Panc1 (cell line): ENCODE measurements at regions not wholly inside any gene's neighbourhood (a gene's known extent, or its start where the extent isn't known, plus 50 kb on each side); places are given as distances from the start of the nearest gene placed in this dataset.

Experiments
- ATAC-seq: fragments of 200-7000 bp; cut with Tn5 transposase; 2 replicates; pipeline ENCODE4 v1.9.1; 2020; ENCODE audit warnings: mild to moderate bottlenecking, moderate library complexity
- BruUV-seq: library from RNA; stranded (reverse); fragments of 400-500 nt; replicated peaks from 2 replicates; lab custom pipeline; 2021; lab: Mats Ljungman, UMichigan
- CTCF ChIA-PET: fragments of 300-600 bp; sonication (Branson Sonifier 250); formaldehyde crosslinking; loops from one replicate; lab custom pipeline; 2022; ENCODE audit warnings: antibody characterized with exemption; lab: Charles Lee
- POLR2A ChIA-PET: fragments of 300-600 bp; sonication (Branson Sonifier 250); formaldehyde crosslinking; loops from one replicate; lab custom pipeline; 2022; ENCODE audit warnings: antibody characterized with exemption; lab: Charles Lee
- DNase-seq: peaks from one replicate; pipeline ENCODE4 v3.0.0-alpha.2; 2010; ENCODE audit warnings: low read depth, low spot score
- H3K27ac ChIP-seq: 2 replicates; pipeline ENCODE4 v1.5.1; 2011; ENCODE audit warnings: mild to moderate bottlenecking, low read length, inconsistent platforms
- H3K27me3 ChIP-seq: fragments of 200-500 bp; sonication (Bioruptor generic); 2 replicates; pipeline ENCODE4 v1.6.0; 2014; ENCODE audit warnings: low read length, inconsistent platforms; ENCODE audit not compliant: control insufficient read depth, insufficient read depth
- H3K36me3 ChIP-seq: fragments of 200-500 bp; sonication (Bioruptor generic); 2 replicates; pipeline ENCODE4 v1.5.1; 2014; ENCODE audit warnings: inconsistent platforms, mild to moderate bottlenecking, low read length, moderate library complexity; ENCODE audit not compliant: control insufficient read depth, insufficient read depth
- H3K4me1 ChIP-seq: 2 replicates; pipeline ENCODE4 v1.5.1; 2011; ENCODE audit warnings: inconsistent platforms, mild to moderate bottlenecking, low read length, moderate library complexity; ENCODE audit not compliant: control insufficient read depth, insufficient read depth
- H3K4me3 ChIP-seq, 2 experiments: 2 replicates each; pipeline ENCODE4 v1.5.1; 2011 to 2012; ENCODE audit warnings: low read depth in 2 of 2, low read length in 2 of 2, mild to moderate bottlenecking in 2 of 2, inconsistent platforms in 1 of 2, moderate library complexity in 1 of 2
- H3K9me3 ChIP-seq: fragments of 200-500 bp; sonication (Bioruptor generic); 2 replicates; pipeline ENCODE4 v1.5.1; 2014; ENCODE audit warnings: low read depth, mild to moderate bottlenecking, inconsistent platforms, low read length, moderate library complexity; ENCODE audit not compliant: control insufficient read depth, insufficient read depth
- POLR2AphosphoS5 ChIP-seq: IDR thresholded peaks from 2 replicates; pipeline ENCODE4 v1.6.1; 2012; ENCODE audit warnings: mild to moderate bottlenecking, low read depth, low read length, moderate library complexity
- SIN3A ChIP-seq: IDR thresholded peaks from 2 replicates; pipeline ENCODE4 v1.6.1; 2012; ENCODE audit warnings: low read depth, mild to moderate bottlenecking, low read length, moderate library complexity, borderline replicate concordance; ENCODE audit not compliant: insufficient read depth
- TCF7L2 ChIP-seq: IDR thresholded peaks from 2 replicates; pipeline ENCODE4 v1.6.1; 2011; ENCODE audit warnings: mild to moderate bottlenecking, low read depth, low read length, inconsistent platforms
- in situ Hi-C: cut with HindIII; loops from 2 replicates; pipeline ENCODE4 v1.10.0; 2016; ENCODE audit warnings: low sequenced_read_pairs, low pct_unique_long_range_greater_than_20kb
- intact Hi-C: fragments of 100-400 bp; cut with micrococcal nuclease; formaldehyde crosslinking; loops from one replicate; pipeline ENCODE4 v1.10.0; 2022; ENCODE audit not compliant: unreplicated experiment
- TF ChIP-seq, protein P1 (sequence below): fragments of 450-650 bp; IDR thresholded peaks from 2 replicates; pipeline ENCODE4 v1.5.1; 2017; ENCODE audit warnings: mild to moderate bottlenecking
- TF ChIP-seq, protein P2 (sequence below), 2 experiments: IDR thresholded peaks; 2 replicates each; pipeline ENCODE4 v1.6.1; 2011 to 2012; ENCODE audit warnings: low read depth in 2 of 2, control low read depth in 1 of 2, low read length in 1 of 2, mild to moderate bottlenecking in 1 of 2, moderate library complexity in 1 of 2; ENCODE audit not compliant: insufficient read depth in 1 of 2

DNA sequence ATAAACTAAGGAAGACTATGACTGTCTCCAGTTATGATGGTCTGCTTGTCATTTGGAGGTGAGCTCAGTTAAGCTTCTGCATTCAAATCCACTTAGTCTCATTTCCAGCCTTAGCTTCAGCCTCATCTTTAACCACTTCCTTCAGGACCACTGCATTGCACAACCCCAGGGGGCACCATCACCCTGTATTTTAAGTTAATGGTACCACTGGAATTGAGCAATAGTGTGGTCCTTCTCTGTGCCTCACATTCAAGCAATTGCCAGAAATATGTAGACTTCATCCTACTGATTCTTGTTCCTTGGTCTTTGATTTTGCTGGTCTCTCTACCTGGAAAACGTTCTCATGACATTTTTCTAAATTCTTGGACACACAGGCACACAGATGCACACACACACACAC is 131.5 kb upstream of the PTPN3 start:
- Histone ChIP-seq H3K27me3 (no peaks in the 10 kb centered on the region; the same call in 1 of the 2 replicates), H3K36me3 (no peaks in the 10 kb centered on the region), H3K4me3 (no peak overlapping the region), H3K9me3 (no peaks in the 10 kb centered on the region), H3K27ac (no peak overlapping the region), H3K4me1 (no peaks in the 10 kb centered on the region)
- in situ Hi-C loops, result no loop called here
- no TSS peak for BruUV-seq
- POLR2A ChIA-PET, result no interaction called here
- CTCF ChIA-PET, result no interaction called here
- TF ChIP-seq TCF7L2, result no peak
- TF ChIP-seq, protein P1, sequence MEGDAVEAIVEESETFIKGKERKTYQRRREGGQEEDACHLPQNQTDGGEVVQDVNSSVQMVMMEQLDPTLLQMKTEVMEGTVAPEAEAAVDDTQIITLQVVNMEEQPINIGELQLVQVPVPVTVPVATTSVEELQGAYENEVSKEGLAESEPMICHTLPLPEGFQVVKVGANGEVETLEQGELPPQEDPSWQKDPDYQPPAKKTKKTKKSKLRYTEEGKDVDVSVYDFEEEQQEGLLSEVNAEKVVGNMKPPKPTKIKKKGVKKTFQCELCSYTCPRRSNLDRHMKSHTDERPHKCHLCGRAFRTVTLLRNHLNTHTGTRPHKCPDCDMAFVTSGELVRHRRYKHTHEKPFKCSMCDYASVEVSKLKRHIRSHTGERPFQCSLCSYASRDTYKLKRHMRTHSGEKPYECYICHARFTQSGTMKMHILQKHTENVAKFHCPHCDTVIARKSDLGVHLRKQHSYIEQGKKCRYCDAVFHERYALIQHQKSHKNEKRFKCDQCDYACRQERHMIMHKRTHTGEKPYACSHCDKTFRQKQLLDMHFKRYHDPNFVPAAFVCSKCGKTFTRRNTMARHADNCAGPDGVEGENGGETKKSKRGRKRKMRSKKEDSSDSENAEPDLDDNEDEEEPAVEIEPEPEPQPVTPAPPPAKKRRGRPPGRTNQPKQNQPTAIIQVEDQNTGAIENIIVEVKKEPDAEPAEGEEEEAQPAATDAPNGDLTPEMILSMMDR, result no peak
- TF ChIP-seq SIN3A, result no peak
- TF ChIP-seq, protein P2, sequence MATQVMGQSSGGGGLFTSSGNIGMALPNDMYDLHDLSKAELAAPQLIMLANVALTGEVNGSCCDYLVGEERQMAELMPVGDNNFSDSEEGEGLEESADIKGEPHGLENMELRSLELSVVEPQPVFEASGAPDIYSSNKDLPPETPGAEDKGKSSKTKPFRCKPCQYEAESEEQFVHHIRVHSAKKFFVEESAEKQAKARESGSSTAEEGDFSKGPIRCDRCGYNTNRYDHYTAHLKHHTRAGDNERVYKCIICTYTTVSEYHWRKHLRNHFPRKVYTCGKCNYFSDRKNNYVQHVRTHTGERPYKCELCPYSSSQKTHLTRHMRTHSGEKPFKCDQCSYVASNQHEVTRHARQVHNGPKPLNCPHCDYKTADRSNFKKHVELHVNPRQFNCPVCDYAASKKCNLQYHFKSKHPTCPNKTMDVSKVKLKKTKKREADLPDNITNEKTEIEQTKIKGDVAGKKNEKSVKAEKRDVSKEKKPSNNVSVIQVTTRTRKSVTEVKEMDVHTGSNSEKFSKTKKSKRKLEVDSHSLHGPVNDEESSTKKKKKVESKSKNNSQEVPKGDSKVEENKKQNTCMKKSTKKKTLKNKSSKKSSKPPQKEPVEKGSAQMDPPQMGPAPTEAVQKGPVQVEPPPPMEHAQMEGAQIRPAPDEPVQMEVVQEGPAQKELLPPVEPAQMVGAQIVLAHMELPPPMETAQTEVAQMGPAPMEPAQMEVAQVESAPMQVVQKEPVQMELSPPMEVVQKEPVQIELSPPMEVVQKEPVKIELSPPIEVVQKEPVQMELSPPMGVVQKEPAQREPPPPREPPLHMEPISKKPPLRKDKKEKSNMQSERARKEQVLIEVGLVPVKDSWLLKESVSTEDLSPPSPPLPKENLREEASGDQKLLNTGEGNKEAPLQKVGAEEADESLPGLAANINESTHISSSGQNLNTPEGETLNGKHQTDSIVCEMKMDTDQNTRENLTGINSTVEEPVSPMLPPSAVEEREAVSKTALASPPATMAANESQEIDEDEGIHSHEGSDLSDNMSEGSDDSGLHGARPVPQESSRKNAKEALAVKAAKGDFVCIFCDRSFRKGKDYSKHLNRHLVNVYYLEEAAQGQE (IDR thresholded peaks at IDR 0.05; ENCODE audit: insufficient read depth in 1 of 2, low read depth in 2 of 2, low read length in 1 of 2), result no peak
- no peak for TF ChIP-seq POLR2AphosphoS5
- no peak for ATAC-seq
- intact Hi-C loops, result no loop called here
- DNase-seq, result no peak

DNA sequence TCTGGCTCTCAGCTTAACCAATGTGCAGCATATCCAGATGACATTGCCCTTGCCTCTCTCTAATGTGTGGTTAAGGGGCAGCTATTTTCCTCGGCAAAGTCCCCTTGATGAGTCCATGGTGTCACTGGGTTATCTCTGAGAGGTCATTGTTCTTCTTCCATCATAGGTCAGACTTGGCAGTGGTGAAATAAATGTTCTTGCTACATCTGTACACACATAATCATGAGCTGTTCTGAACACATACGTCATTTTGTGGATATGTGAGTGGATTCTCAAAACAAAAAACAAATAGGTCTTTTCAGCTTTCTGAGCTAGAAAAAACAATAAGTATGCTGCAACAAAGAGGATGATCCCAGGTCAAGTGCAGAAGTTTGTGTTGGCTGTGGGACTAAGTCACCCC is 134.7 kb upstream of the PTPN3 start:
- BruUV-seq, result no TSS peak
- intact Hi-C loops (no loop called here), in situ Hi-C loops (no loop called here)
- ChIA-PET POLR2A (no interaction called here), CTCF (no interaction called here)
- Histone ChIP-seq H3K9me3 (no peaks in the 10 kb centered on the region), H3K27ac (no peak overlapping the region), H3K4me3 (no peak overlapping the region), H3K4me1 (no peaks in the 10 kb centered on the region), H3K27me3 (no peaks in the 10 kb centered on the region; the same call in 1 of the 2 replicates), H3K36me3 (no peaks in the 10 kb centered on the region)
- no peak for ATAC-seq
- no peak for DNase-seq
- TF ChIP-seq, protein P2 (IDR thresholded peaks at IDR 0.05; ENCODE audit: insufficient read depth in 1 of 2, low read depth in 2 of 2, low read length in 1 of 2), result no peak
- TF ChIP-seq TCF7L2 (no peak), POLR2AphosphoS5 (no peak), SIN3A (no peak)
- TF ChIP-seq, protein P1, result no peak
